Upper lobe of left lung (tissue), 4 donors: ENCODE measurements at regions not wholly inside any gene's neighbourhood (a gene's known extent, or its start where the extent isn't known, plus 50 kb on each side); places are given as distances from the start of the nearest gene placed in this dataset.

ENCODE experiments used
- CTCF ChIP-seq, 6 experiments: fragments of 450-650 bp in 4 of 6; fragments of 200-600 bp in 2 of 6; sonication (generic) in 2 of 6; IDR thresholded peaks; one replicate each; pipeline ENCODE4 v1.5.1; 2016 to 2019; ENCODE audit warnings: antibody characterized with exemption in 6 of 6
- EP300 ChIP-seq, 4 donors: sonication (generic); formaldehyde crosslinking; IDR thresholded peaks; one replicate each; pipeline ENCODE4 v1.5.1; 2017; ENCODE audit warnings: antibody characterized with exemption in 4 of 4, control low read depth in 2 of 4
- POLR2AphosphoS5 ChIP-seq, 2 donors: sonication (generic); formaldehyde crosslinking; IDR thresholded peaks; one replicate each; pipeline ENCODE4 v1.5.1; 2017; ENCODE audit warnings: antibody characterized with exemption in 2 of 2

- no peak for TF ChIP-seq CTCF (IDR thresholded peaks at IDR 0.05)
- no peak for TF ChIP-seq POLR2AphosphoS5 (IDR thresholded peaks at IDR 0.05)
- TF ChIP-seq EP300 (IDR thresholded peaks at IDR 0.05), result no peak
Observed at GRCh38 chr9:30459156-30459555, 1925.3 kb upstream of the ACO1 start.
